Kidney epithelial cell (primary cell): ENCODE measurements at regions not wholly inside any gene's neighbourhood (a gene's known extent, or its start where the extent isn't known, plus 50 kb on each side); places are given as distances from the start of the nearest gene placed in this dataset.
"Not testable (repeated sequence)": the region's sequence is repeated elsewhere in the genome, so short reads cannot be mapped to it uniquely, and the experiment has no call there.

Experiments
- DNase-seq: peaks from one replicate; pipeline ENCODE4 v3.0.0-alpha.2; 2010; ENCODE audit warnings: low read depth
- H3K27me3 ChIP-seq: 2 replicates; pipeline ENCODE4 v1.6.0; 2011; ENCODE audit warnings: low read length; ENCODE audit not compliant: control insufficient read depth, insufficient read depth
- H3K36me3 ChIP-seq: 2 replicates; pipeline ENCODE4 v1.5.1; 2011; ENCODE audit warnings: low read length; ENCODE audit not compliant: control insufficient read depth, insufficient read depth
- H3K4me3 ChIP-seq: 2 replicates; pipeline ENCODE4 v1.5.1; 2011; ENCODE audit warnings: low read depth, mild to moderate bottlenecking, control low read depth, low read length
- CTCF ChIP-seq: IDR thresholded peaks from 2 replicates; pipeline ENCODE4 v1.5.1; 2011; ENCODE audit warnings: mild to moderate bottlenecking, moderate library complexity, low read length, control low read depth, inconsistent platforms; ENCODE audit not compliant: insufficient read depth, poor library complexity, severe bottlenecking

GRCh38 chr5:25301836-25302235, 657.1 kb upstream of the CDH10 start:
- Histone ChIP-seq H3K36me3 (no peaks in the 10 kb centered on the region), H3K27me3 (no peaks in the 10 kb centered on the region), H3K4me3 (no peak overlapping the region)
- no peak for DNase-seq
- no peak for TF ChIP-seq CTCF

- no peak for TF ChIP-seq CTCF
- no peaks in the 10 kb centered on the region for H3K36me3 ChIP-seq
- DNase-seq = no peak
- H3K27me3 ChIP-seq = no peaks in the 10 kb centered on the region
- H3K4me3 ChIP-seq = no peak overlapping the region
These were observed 650.3 kb upstream of the CDH10 start for GRCh38 chr5:25295067-25295466.

- H3K27me3 ChIP-seq, DNase-seq, H3K4me3 ChIP-seq, H3K36me3 ChIP-seq: not testable (repeated sequence)
These were observed 645.0 kb upstream of the CDH10 start for GRCh38 chr5:25289766-25290165.

- no peak for DNase-seq
- H3K27me3 ChIP-seq = no peaks in the 10 kb centered on the region
- H3K4me3 ChIP-seq = no peak overlapping the region
- TF ChIP-seq CTCF = no peak
- H3K36me3 ChIP-seq = no peaks in the 10 kb centered on the region
These were observed 641.5 kb upstream of the CDH10 start for GRCh38 chr5:25286319-25286718.

GRCh38 chr5:25285136-25285535, 640.4 kb upstream of the CDH10 start:
- no peak for DNase-seq
- Histone ChIP-seq H3K27me3 (no peaks in the 10 kb centered on the region), H3K36me3 (no peaks in the 10 kb centered on the region), H3K4me3 (no peak overlapping the region)
- no peak for TF ChIP-seq CTCF

GRCh38 chr5:25263507-25263906, 618.7 kb upstream of the CDH10 start:
- not testable (repeated sequence) for DNase-seq, H3K4me3 ChIP-seq, H3K27me3 ChIP-seq, H3K36me3 ChIP-seq

GRCh38 chr5:25262221-25262620, 617.4 kb upstream of the CDH10 start:
- Histone ChIP-seq H3K4me3 (no peak overlapping the region), H3K27me3 (no peaks in the 10 kb centered on the region), H3K36me3 (no peaks in the 10 kb centered on the region)
- DNase-seq = no peak
- TF ChIP-seq CTCF = no peak
